Spleen (tissue), 11 donors: ENCODE measurements at regions not wholly inside any gene's neighbourhood (a gene's known extent, or its start where the extent isn't known, plus 50 kb on each side); places are given as distances from the start of the nearest gene placed in this dataset.

Experiments
- DNase-seq: peaks from one replicate; pipeline ENCODE4 v3.0.0-alpha.2; 2020
- H3K27ac ChIP-seq, 8 donors: fragments of 200-600 bp; sonication (generic) in 7 of 8; 1 replicate in 4 of 8; 2 replicates in 4 of 8; pipeline versions ENCODE4 v1.5.0 to v1.8.0; 2016 to 2021; ENCODE audit warnings: inconsistent platforms in 4 of 8, mild to moderate bottlenecking in 4 of 8, moderate library complexity in 1 of 8
- H3K27me3 ChIP-seq, 7 donors: fragments of 200-600 bp; sonication (generic) in 6 of 7; replicated peaks in 1 of 7; 1 replicate in 4 of 7; 2 replicates in 3 of 7; pipeline versions ENCODE4 v1.5.0 to v1.8.0; 2016 to 2021; ENCODE audit warnings: inconsistent platforms in 3 of 7, mild to moderate bottlenecking in 1 of 7
- H3K36me3 ChIP-seq, 6 donors: fragments of 200-600 bp; sonication (generic) in 5 of 6; 1 replicate in 4 of 6; 2 replicates in 2 of 6; pipeline versions ENCODE4 v1.5.0 to v1.8.0; 2016 to 2021; ENCODE audit warnings: inconsistent platforms in 2 of 6
- H3K4me1 ChIP-seq, 6 donors: fragments of 200-600 bp; sonication (generic) in 5 of 6; 1 replicate in 3 of 6; 2 replicates in 3 of 6; pipeline versions ENCODE4 v1.5.0 to v1.8.0; 2016 to 2021; ENCODE audit warnings: inconsistent platforms in 3 of 6
- H3K4me3 ChIP-seq, 8 donors: fragments of 200-600 bp; sonication (generic) in 7 of 8; 1 replicate in 4 of 8; 2 replicates in 4 of 8; pipeline versions ENCODE4 v1.5.0 to v1.8.0; 2016 to 2021; ENCODE audit warnings: inconsistent platforms in 4 of 8, mild to moderate bottlenecking in 4 of 8, moderate library complexity in 2 of 8
- H3K9me3 ChIP-seq, 8 donors: fragments of 200-600 bp; sonication (generic) in 7 of 8; 1 replicate in 4 of 8; 2 replicates in 4 of 8; pipeline versions ENCODE4 v1.5.0 to v1.8.0; 2016 to 2021; ENCODE audit warnings: inconsistent platforms in 4 of 8
- POLR2A ChIP-seq, 3 donors: fragments of 450-650 bp; IDR thresholded peaks; one replicate each; pipeline ENCODE4 v1.5.1; 2017; ENCODE audit warnings: antibody characterized with exemption in 3 of 3, mild to moderate bottlenecking in 1 of 3
- POLR2AphosphoS5 ChIP-seq, 3 donors: sonication (generic); formaldehyde crosslinking; IDR thresholded peaks; one replicate each; pipeline ENCODE4 v1.5.1; 2017; ENCODE audit warnings: antibody characterized with exemption in 3 of 3
- WGBS, 5 donors: extraction: QIAGEN DNeasy Blood & Tissue Kit in 3 of 5; methylation state at CpG; one replicate each; pipeline versions ENCODE4 v1.1.5 to v1.1.7; 2013 to 2018; 5-methylcytosine and 5-hydroxymethylcytosine counted together
- intact Hi-C: fragments of 100-400 bp; cut with DNase I; formaldehyde crosslinking; loops from one replicate; pipeline ENCODE4 v1.15.0; 2023; ENCODE audit warnings: low total_unique reads
- TF ChIP-seq, protein P1 (sequence below), 11 experiments: fragments of 200-600 bp in 7 of 11; fragments of 450-650 bp in 4 of 11; sonication (generic) in 4 of 11; IDR thresholded peaks in 8 of 11; conservative IDR thresholded peaks in 3 of 11; 1 replicate in 7 of 11; 2 replicates in 4 of 11; pipeline versions ENCODE4 v1.4.0 to v1.8.0; 2016 to 2021; ENCODE audit warnings: antibody characterized with exemption in 11 of 11, inconsistent platforms in 4 of 11, mild to moderate bottlenecking in 1 of 11
- donor health status: healthy with polysubstance abuse.
- donor health status: DM: no; HTN: no; CAD: no; lungs with moderate emphysema.
- donor health status: DM: no; HTN: no; CAD: no.
- donor health status: Bipolar disorder and iron deficiency.
- donor health status: healthy.
- donor health status: DM: no; HTN: no; CAD: no.
- donor health status: DM: yes; HTN: yes; CAD: no.

DNA sequence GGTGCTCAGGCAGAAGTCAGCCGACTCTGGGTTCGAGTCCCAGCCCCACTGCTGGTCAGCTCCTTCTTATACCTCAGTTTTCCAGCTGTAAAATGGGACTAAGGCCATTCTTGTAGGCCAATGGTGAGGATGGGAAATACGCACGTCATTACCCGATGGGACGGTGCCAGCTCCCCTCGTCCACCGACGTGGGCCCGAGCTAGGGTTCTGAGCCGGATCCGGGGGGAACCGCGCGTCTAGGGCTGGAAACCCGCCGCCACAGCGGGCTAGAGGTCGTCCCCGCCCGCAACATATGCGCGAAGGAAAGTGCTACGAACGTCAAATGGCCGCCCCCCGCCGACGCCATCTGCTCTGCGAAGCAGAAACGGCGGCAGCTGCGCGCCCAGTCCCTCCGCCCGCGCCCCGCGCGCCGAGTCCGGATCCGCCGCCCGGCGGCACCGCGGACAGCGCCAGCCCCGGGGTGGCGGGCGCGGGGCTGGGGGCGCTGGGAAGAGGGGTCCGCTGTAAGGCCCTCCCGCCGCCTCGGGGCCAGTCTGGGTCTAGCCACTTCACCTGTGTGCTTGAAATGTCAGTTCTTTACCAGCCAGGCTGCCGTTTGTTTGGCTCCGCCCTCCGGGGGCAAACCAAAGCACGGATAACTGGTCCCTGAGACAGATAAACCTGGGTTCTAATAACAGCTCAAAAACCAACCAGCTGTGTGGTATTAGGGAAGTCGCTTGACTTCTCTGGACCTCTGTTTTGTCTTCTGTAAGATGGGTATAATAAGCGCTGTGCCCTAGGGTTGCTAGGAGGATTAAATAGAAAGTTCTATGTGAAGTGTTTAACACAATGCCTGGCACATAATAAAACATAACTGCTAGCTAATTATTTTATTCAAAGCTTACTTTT, 103.5 kb upstream of the RCN1 start:
- 12 to 24% (median 13%) methylated on average over 28 to 64 of the region's 64 CpGs for WGBS, 5 donors
- intact Hi-C loops = no loop called here
- Histone ChIP-seq H3K27ac (no peak overlapping the region), H3K9me3 (no peaks in the 10 kb centered on the region), H3K36me3 (no peaks in the 10 kb centered on the region), H3K4me3 (peak overlapping the region in 1 of 8 donors; percentile 46), H3K4me1 (peaks cover 0 to 8% (median 0%) of the 10 kb centered on the region in 6 donors), H3K27me3 (peaks cover 0 to 42% (median 25%) of the 10 kb centered on the region in 7 donors)
- no peak for TF ChIP-seq POLR2AphosphoS5 (IDR thresholded peaks at IDR 0.05)
- TF ChIP-seq POLR2A (IDR thresholded peaks at IDR 0.05) = no peak
- DNase-seq = no peak

DNA sequence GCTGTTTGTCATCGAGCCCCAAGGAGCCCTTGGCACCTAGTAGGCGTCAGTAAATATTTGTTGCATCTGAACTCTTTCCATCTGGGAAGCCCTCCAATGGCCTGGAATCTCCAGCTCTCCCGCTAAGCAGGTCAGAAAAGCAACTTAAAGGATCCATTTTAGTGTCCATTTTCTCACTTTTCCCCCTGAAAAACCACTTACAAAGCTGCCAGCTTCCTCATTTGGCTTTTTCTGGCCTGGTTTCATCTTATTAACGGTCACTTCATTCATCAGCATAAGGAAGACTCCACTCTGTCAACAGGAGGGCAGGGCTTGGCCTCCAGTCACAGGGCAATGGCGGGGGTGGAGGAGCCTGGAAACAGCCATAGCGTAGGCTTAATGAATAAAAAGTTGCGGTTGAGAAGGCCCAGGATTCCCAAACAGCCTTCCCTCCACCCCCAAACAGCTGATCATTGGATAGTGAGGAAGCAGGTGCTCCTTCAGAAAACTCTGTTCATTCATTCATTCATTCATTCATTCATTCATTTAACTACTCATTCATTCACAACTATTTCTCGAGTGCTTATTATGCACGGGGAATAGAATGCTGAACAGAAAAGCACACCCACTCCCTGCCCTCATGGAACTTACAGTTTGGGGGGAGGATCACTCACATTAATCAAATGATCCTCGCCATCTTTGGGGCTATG, 104.5 kb upstream of the RCN1 start:
- no peak for DNase-seq
- Histone ChIP-seq H3K4me3 (no peak overlapping the region), H3K9me3 (peaks cover 0 to 6% (median 0%) of the 10 kb centered on the region in 8 donors), H3K27ac (no peak overlapping the region), H3K27me3 (peaks cover 0 to 42% (median 25%) of the 10 kb centered on the region in 7 donors), H3K4me1 (peaks cover 0 to 8% (median 0%) of the 10 kb centered on the region in 6 donors), H3K36me3 (no peaks in the 10 kb centered on the region)
- 64 to 74% (median 72%) methylated on average over 9 to 10 of the region's 10 CpGs for WGBS, 5 donors
- TF ChIP-seq POLR2AphosphoS5 (IDR thresholded peaks at IDR 0.05) (no peak), POLR2A (IDR thresholded peaks at IDR 0.05) (no peak)
- TF ChIP-seq, protein P1, sequence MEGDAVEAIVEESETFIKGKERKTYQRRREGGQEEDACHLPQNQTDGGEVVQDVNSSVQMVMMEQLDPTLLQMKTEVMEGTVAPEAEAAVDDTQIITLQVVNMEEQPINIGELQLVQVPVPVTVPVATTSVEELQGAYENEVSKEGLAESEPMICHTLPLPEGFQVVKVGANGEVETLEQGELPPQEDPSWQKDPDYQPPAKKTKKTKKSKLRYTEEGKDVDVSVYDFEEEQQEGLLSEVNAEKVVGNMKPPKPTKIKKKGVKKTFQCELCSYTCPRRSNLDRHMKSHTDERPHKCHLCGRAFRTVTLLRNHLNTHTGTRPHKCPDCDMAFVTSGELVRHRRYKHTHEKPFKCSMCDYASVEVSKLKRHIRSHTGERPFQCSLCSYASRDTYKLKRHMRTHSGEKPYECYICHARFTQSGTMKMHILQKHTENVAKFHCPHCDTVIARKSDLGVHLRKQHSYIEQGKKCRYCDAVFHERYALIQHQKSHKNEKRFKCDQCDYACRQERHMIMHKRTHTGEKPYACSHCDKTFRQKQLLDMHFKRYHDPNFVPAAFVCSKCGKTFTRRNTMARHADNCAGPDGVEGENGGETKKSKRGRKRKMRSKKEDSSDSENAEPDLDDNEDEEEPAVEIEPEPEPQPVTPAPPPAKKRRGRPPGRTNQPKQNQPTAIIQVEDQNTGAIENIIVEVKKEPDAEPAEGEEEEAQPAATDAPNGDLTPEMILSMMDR (IDR thresholded peaks at IDR 0.05 in 8 of 11, conservative IDR thresholded peaks at IDR 0.05 in 3 of 11) = no peak
- intact Hi-C loops = no loop called here

DNA sequence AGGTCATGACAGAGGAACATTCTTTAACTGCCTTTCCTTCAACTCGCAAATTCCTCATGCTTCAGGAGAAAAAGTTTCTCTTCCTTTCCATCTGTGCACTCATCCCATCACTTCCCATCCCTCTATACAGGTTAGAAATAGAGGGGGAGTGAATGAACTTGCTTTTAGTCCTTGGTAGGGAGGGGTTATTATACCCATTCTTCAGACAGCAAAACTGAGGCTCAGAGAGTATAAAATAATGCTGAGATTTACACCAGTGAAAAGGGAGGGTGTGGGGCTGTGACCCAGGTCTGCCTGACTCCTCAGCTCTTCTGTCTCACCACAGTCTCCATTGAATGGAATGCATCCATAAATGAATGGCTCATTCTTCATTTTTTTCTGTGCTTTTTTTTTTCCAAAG, 109.4 kb upstream of the RCN1 start:
- intact Hi-C loops = no loop called here
- DNase-seq = no peak
- Histone ChIP-seq H3K4me1 (no peaks in the 10 kb centered on the region), H3K9me3 (peaks cover 0 to 6% (median 0%) of the 10 kb centered on the region in 8 donors), H3K4me3 (no peak overlapping the region), H3K27ac (no peak overlapping the region), H3K27me3 (peaks cover 0 to 40% (median 4%) of the 10 kb centered on the region in 7 donors), H3K36me3 (no peaks in the 10 kb centered on the region)
- TF ChIP-seq, protein P1 (IDR thresholded peaks at IDR 0.05 in 8 of 11, conservative IDR thresholded peaks at IDR 0.05 in 3 of 11) = no peak
- TF ChIP-seq POLR2AphosphoS5 (IDR thresholded peaks at IDR 0.05) = no peak
- no peak for TF ChIP-seq POLR2A (IDR thresholded peaks at IDR 0.05)
- 73 to 87% (median 86%) methylated on average over 1 of the region's 1 CpG for WGBS, 5 donors

DNA sequence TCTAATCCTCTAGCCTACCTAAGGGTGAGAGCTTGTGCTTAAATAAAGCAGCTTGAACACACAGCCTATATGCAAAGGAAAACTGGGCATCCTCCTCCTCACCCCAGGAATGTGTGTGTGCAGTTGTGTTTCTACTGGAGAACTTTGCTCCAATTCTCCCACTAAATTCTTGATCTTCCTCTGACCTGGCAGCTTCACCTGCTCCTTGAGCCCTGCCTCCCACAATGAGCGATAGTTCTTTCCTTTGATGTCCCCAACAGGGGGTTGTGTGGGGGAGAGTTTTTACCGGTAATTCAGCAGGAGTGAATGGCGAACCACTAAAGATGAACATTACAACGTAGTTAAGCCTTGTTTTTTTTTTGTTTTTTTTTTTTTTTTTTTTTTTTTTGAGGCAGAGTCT, 113.5 kb upstream of the RCN1 start:
- TF ChIP-seq POLR2AphosphoS5 (IDR thresholded peaks at IDR 0.05) (no peak), POLR2A (IDR thresholded peaks at IDR 0.05) (no peak)
- TF ChIP-seq, protein P1 (IDR thresholded peaks at IDR 0.05 in 8 of 11, conservative IDR thresholded peaks at IDR 0.05 in 3 of 11) = no peak
- H3K36me3 ChIP-seq = no peaks in the 10 kb centered on the region
- no peak for DNase-seq
- no peaks in the 10 kb centered on the region for H3K4me1 ChIP-seq
- peaks cover 0 to 6% (median 0%) of the 10 kb centered on the region in 8 donors for H3K9me3 ChIP-seq
- 35 to 46% (median 38%) methylated on average over 4 of the region's 4 CpGs for WGBS, 5 donors
- intact Hi-C loops = no loop called here
- H3K4me3 ChIP-seq = no peak overlapping the region
- no peak overlapping the region for H3K27ac ChIP-seq
- peaks cover 0 to 30% (median 3%) of the 10 kb centered on the region in 7 donors for H3K27me3 ChIP-seq
